GM19324 (cell line): ENCODE measurements at regions not wholly inside any gene's neighbourhood (a gene's known extent, or its start where the extent isn't known, plus 50 kb on each side); places are given as distances from the start of the nearest gene placed in this dataset.
"Not testable (repeated sequence)": the region's sequence is repeated elsewhere in the genome, so short reads cannot be mapped to it uniquely, and the experiment has no call there.

ENCODE experiments used
- ATAC-seq: cut with Tn5 transposase; IDR thresholded peaks from one replicate; pipeline ENCODE4 v1.9.1; 2021; ENCODE audit warnings: mild to moderate bottlenecking, moderate library complexity; ENCODE audit not compliant: unreplicated experiment, low FRiP score

DNA sequence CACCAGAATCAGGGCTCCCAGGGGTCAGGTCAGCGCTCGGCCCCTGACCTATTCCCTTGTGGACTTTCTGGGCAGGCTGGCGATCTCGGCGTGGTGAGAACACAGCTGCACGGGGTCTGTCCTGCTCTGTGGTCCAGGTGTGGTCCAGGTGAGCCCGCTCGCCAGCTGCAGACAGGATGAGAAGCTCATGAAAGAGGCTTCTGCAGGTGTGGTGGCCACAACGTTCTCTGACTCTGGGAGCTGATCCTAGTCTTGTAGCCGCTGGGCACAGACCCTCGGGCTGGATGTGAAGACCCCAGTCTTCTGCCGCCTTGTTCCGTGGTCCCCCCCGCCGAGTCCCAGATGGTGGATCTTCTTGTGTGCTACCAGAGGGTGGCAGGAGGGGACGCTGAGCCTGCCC lies 129.7 kb downstream of the RTP5 start:
- no peak for ATAC-seq

DNA sequence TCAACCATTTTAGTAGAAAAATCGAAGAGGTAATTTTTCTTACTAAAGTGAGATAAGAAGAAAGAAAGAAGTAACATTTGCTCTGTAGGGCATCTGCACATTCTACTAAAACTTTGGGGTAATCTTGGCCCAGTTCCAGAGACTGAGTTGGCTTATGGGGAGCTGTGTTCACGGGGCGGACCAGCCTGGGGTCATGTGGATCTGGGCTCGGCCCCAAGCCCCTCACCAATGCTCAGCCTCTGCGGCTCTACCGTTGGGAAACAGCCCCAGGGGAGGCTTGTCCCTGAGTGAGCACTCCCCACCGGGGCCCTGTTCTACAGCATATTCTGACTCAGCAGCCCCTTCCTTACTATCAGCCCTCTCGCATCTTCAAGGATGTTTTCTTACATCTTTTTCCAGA lies 132.3 kb downstream of the RTP5 start:
- no peak for ATAC-seq

DNA sequence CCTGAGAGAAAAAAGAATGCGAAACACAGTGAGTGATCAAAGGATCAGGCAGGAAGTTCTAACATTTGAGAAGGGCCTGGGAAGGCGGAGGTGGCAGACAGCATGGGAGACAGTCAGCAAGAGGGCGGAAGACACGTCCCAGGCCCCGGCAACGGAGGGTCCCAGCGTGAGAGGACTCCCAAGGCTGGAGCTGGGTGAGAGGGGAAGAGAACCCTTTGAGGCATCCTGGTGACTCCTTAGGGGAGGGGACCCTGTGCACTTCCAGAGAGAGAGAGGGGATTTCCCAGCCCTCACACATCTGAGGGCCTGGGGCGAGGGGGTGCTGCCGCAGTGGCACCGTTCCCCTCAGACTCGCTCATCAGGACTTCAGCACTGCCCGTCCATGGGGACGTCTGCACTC lies 133.4 kb downstream of the RTP5 start:
- no peak for ATAC-seq

DNA sequence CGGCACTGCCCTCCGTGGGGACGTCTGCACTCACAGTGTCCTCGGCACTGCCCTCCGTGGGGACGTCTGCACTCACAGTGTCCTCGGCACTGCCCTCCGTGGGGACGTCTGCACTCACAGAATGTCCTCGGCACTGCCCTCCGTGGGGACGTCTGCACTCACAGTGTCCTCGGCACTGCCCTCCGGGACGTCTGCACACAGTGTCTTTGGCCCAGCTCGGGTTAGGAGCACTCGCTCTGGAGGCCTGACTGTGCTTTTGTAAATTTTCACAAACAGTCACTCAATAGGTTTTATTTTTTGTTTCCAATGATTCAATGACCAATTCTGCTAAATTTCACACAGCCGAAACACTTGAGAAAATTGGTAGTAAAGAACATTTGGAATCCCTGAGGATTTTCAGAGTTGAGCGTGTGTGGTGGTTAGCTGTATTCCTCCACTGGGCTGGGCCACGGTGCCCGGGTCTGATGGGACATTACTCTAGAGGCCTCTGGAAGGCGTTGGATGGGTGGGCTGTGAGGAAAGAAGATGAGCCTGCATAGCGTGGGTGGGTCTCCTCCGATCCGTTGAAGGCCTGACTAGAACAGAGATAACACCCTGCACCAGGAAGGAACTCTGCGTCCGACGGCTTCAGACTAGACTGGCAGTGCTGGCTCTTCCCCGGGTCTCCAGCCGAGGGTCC lies 134.8 kb downstream of the RTP5 start:
- no peak for ATAC-seq

DNA sequence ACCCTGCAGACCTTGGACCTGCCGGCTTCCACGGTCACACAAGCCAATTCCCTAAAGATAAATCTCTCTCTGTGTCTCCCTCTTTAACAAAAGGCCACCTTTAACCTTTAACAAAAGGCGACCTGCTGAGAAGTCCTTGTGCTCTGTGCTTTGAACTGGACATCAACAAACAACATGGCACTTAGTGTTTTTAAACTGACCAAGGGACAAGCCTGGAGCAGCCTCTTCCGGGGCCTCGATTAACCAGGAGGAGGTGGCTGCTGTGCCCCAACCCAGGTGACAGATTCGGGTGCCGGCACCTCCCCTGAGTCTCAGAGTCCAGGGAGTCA lies 135.3 kb downstream of the RTP5 start:
- ATAC-seq, result no peak

DNA sequence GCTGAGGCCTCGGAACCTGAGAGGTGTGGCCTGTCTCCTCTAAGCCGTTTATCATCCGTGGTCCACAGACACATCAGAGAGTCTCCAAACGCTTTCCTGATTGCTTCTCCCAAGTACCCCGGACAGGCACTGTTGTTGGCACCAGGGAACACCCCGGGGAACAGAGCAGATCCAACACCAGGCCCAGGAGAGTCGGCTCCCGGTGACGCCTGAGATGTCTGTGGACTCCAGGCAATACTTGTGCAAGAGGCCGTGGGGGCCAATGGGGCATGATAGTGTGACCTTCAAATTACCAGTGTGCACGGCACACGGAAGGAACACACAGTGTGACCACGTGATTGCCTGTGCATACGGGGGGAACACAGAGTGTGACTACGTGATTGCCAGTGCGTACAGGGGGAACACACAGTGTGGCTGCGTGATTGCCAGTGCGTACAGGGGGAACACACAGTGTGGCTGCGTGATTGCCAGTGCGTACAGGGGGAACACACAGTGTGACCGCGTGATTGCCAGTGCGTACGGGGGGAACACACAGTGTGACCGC lies 136.6 kb downstream of the RTP5 start:
- ATAC-seq, result not testable (repeated sequence)

DNA sequence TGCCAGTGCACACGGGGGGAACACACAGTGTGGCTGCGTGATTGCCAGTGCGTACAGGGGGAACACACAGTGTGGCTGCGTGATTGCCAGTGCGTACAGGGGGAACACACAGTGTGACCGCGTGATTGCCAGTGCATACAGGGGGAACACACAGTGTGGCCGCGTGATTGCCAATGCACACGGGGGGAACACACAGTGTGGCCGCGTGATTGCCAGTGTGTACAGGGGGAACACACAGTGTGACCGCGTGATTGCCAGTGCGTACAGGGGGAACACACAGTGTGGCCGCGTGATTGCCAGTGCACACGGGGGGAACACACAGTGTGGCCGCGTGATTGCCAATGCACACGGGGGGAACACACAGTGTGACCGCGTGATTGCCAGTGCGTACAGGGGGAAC lies 139.4 kb downstream of the RTP5 start:
- ATAC-seq, result not testable (repeated sequence)

DNA sequence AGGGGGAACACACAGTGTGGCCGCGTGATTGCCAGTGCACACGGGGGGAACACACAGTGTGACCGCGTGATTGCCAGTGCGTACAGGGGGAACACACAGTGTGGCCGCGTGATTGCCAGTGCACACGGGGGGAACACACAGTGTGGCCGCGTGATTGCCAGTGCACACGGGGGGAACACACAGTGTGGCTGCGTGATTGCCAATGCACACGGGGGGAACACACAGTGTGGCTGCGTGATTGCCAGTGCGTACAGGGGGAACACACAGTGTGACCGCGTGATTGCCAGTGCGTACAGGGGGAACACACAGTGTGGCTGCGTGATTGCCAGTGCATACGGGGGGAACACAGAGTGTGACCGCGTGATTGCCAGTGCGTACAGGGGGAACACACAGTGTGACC lies 140.3 kb downstream of the RTP5 start:
- not testable (repeated sequence) for ATAC-seq

DNA sequence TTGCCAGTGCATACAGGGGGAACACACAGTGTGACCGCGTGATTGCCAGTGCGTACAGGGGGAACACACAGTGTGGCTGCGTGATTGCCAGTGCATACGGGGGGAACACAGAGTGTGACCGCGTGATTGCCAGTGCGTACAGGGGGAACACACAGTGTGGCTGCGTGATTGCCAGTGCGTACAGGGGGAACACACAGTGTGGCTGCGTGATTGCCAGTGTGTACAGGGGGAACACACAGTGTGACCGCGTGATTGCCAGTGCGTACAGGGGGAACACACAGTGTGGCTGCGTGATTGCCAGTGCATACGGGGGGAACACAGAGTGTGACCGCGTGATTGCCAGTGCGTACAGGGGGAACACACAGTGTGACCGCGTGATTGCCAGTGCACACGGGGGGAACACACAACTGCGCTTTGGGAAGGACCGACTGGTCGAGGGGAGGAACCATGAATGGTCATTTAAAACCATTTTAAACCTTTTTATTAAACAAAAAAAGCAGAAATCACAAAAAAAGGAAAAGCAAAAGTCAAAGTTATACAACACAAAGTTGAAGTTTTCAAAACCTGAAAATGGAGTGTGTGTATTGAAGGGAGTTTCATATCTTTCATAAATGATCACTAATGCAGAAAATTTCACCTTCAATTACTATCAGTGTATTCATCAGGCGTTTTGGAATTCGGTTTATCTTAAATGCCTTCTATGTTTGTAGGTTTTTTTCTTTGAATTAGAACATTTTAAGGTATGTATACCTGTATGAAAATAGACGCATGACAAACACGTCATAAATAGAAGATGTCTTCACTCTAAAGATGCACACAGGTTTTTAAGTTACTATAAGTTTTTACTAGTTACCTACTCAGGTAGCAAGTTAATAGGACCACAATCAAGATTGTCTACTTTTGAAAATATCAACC lies 141.0 kb downstream of the RTP5 start:
- not testable (repeated sequence) for ATAC-seq

DNA sequence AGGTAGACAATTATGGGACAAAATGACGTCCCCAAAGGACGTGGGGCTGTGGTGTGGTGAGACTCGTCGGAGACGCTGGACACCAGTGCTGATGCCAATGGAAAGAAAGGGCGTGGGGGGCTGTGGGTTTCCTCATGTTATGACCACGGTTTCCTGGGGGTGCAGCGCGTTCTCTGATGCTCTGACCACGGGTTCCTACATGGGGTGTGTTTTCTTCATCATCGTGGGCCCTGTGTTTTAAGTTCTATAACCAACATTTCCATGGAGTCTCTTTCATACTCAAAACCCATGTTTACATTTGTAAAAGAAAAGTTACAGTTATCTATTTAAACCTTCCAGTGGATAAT lies 141.6 kb downstream of the RTP5 start:
- no peak for ATAC-seq

DNA sequence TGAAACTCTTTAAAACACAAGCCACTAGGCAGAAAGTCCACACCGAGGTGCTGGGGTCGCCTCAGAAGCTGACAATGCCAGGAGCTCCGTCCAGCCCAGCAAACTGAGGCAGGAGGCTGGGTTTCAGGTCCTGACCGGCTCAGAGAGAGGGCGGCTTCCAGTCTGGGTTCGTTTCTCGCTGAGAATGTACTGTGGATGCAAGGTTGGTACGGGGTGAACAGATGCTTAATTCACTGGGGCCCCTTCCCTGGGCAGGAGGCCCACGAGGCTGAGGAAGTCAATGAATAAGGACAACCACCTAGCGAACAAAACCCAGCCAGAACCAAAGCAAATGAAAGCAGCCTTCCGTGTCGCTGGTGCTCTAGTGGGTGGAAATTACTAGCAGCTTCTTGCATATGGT lies 142.0 kb downstream of the RTP5 start:
- ATAC-seq, result no peak

DNA sequence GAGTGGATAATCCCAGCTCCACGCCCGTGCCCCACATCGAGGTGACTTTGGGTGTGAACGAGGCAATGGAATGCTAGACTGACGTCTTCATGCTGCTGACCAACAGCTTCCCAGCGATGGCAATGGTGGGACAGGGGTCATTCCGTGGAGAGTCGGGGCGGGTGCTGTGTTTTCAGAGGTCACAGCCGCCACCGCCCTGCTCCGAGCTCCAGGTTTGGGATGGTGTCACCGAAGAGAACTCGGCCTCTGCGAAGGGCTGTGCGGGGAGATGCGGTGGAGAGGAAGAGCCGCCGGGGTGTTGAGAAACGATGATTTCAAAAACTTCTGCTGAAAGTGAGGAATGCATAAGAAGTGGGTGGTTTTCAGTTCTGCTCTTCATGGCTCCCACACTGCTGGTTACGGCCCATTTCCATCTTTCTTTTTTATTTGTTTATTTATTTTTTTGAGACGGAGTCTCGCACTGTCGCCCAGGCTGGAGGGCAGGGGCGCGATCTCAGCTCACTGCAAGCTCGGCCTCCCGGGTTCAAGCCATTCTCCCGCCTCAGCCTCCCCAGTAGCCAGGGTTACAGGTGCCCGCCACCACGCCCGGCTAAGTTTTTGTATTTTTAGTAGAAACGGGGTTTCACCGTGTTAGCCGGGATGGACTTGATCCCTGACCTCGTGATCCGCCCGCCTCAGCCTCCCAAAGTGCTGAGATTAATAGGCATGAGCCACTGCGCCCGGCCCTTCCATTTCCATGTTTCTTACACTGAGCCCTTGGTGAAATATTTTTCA lies 142.6 kb downstream of the RTP5 start:
- no peak for ATAC-seq

DNA sequence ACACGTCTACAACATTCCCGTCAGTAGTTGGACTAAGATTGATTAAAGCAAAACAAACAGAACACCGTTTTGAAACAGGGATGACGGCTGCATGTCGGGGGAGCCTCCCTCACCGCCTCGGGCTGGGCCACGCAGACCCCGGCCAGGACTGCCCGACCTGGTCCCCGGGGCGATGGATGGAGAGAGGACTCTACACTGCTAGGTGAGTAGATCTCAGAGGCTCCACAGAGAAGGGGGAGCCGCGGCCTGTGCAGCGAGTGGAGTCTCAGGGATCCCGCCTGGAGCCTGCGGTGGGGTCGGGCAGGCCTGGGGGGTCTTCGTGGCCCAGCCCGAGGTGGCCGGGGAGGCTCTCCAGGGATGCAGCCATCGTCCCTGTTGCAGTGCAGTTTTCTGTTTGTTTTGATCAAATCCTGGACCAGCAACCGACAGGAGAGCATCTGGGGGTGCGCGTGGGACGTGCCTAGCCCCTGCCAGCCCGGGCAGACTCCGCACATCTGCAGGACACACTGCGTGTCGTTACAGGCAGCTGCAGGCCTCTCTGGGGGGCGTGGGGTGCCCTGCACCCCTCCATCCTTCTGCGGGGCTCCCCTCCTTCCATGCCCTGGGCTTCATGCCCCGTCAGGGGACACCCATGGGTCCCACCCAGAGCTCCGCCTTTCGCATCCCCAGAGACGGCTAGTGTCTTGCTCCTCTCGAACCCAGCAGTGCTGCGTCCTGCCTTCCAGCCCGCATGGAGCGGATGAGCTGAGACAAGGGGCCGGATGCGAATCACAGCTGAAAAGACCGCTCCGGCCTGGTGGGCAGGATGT lies 143.6 kb downstream of the RTP5 start:
- no peak for ATAC-seq

DNA sequence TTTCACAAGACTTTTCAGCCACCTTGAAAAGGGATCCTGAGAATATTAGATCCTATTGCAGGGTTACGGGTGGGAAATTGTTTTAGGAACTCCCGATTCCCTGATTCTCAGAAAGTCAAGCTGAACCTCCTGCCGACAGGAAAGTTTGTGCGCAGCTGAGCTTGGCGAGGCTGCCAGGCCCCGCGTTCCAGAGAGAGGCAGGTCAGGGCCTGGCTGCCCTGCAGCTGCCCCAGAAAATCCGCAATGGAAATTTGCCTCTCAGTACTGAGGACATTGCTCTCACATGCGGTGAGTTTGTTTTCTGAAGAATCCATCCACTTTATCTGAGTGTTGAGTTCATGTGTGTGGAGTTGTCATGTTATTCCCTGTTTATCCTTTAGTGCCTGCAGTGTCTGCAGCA lies 144.2 kb downstream of the RTP5 start:
- ATAC-seq, result no peak

DNA sequence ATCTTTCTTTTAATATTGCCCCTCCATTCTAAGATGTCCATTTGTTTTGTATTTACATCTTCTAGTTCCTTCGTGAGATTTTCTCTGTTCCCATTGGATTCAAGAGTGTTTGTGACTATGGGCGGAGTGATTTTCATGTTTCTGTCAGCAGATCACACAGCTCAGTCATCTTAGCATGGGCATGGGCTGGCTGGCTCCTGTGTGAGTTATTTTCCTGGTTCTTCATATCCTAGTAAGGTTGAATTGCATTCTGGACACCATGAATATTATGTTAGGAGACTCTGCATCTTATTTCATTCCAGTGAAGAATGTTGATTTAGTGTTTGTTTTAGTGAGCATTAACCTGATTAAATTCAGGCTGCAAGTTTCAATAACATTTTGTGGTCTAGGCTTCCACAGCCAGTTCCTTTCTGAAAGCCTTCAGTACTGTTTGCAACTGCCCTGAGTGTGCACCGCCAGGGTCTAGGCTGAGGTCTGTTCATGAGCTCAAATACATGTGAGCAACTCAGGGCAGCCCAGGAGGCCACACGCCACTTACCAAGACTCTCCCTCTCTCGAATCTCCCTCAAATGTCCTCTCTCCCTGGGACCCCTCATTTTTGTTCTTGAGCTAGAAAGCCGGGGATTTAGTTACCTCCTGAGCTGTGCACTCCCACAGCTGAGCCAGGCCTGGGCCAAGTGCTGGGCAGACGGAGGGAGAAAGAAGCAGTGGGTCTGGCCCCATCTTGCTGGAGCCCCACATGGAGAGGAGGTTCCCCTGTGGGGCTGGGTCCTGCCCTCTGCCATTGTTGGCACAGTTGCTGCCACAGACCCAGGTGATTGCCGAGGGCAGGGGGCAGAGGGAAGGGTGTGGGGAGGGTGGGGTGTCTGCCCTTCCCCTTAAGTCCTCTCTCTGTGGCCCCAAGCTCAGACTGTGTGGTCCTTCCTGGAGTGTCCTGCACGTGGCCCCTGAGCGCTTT lies 145.9 kb downstream of the RTP5 start:
- ATAC-seq, result no peak

DNA sequence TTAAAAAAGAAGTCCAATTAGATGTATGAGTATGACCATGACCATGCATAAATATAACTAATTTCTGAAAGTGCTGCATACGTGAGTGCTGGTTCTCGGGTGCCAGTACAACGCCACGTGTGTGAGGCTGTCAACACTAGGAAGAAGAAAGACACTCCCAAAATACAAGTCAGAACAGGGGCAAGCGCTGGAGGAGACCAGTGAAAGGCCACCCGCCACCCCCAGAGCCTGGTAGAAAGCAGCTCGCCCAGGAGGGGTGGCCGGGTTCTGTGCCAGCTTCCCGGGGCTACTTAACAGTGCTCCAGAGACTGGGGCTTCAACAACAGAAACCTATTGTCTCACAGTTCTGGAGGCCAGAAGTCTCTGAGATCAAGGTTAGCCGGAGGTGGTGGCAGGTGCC lies 147.6 kb downstream of the RTP5 start:
- no peak for ATAC-seq

DNA sequence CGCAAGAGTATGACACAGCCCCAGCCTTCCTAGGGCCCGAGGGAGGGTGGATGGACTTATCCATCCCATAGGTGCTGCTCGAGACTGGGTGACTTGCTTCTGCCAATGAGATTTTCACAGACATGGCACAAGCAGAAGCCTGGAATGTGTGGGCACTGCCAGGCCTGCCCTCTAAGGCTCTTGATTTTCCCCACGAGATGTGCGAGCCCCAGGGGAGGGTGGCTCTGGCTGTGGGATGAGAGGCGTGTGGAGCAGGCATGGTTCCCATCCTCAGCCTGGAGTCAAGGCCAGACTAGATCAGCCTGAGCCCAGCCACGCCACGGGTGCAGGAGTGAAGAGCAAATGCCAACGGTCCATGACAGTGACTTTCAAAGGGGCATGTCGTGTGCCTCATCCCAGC lies 148.9 kb downstream of the RTP5 start:
- ATAC-seq, result not testable (repeated sequence)

DNA sequence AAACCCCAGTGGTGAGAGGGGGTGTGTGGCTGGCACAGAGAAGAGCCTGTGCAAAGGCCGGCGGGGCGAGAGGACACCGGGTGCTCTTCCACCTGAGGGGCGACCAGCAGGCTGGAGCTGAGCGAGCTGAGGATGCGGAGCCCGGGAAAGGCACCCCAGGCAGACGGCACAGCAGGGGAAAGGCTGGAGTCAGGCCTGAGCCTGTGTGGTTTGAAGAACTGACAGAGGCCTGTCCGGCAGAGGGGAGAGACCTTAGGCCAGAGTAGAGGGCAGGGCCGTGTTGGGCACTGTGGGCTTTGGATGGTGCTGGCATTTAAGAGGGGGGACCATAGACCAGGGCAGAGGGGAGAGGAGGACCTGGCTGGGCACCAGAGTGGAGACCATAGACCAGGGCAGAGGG lies 149.8 kb downstream of the RTP5 start:
- ATAC-seq, result no peak
